OCI-LY7 (cell line): ENCODE measurements at regions not wholly inside any gene's neighbourhood (a gene's known extent, or its start where the extent isn't known, plus 50 kb on each side); places are given as distances from the start of the nearest gene placed in this dataset.

Experiments
- CTCF ChIP-seq: fragments of 200-600 bp; sonication (generic); conservative IDR thresholded peaks from 2 replicates; pipeline ENCODE4 v1.5.1; 2014; ENCODE audit warnings: mild to moderate bottlenecking, antibody characterized with exemption, low read length, moderate library complexity, mixed read lengths
- EZH2phosphoT487 ChIP-seq: fragments of 200-600 bp; sonication (generic); IDR thresholded peaks from 2 replicates; pipeline ENCODE4 v1.6.1; 2018; ENCODE audit warnings: low read depth, borderline replicate concordance, mild to moderate bottlenecking, mixed run types, antibody characterized with exemption, low read length, moderate library complexity, mixed read lengths

- TF ChIP-seq CTCF (no peak), EZH2phosphoT487 (no peak)
Measured at GRCh38 chr2:83224591-83225200, 1234.4 kb downstream of the SUCLG1 start.
